Lung (tissue), 11 donors: ENCODE measurements at regions not wholly inside any gene's neighbourhood (a gene's known extent, or its start where the extent isn't known, plus 50 kb on each side); places are given as distances from the start of the nearest gene placed in this dataset.
"Not testable (repeated sequence)": the region's sequence is repeated elsewhere in the genome, so short reads cannot be mapped to it uniquely, and the experiment has no call there.

ENCODE experiments used
- ATAC-seq: fragments of 200-7000 bp; cut with Tn5 transposase; one replicate; pipeline ENCODE4 v1.9.1; 2020; ENCODE audit warnings: moderate number of reproducible peaks; ENCODE audit not compliant: insufficient read depth, low FRiP score
- DNase-seq, 3 donors: peaks; one replicate each; pipeline ENCODE4 v3.0.0-alpha.2; 2013 to 2017
- H3K27ac ChIP-seq, 2 donors: one replicate each; pipeline ENCODE4 v1.5.1; 2013; ENCODE audit warnings: mild to moderate bottlenecking in 2 of 2, moderate library complexity in 2 of 2, control low read depth in 1 of 2, inconsistent platforms in 1 of 2, low read depth in 1 of 2, low read length in 1 of 2
- H3K27me3 ChIP-seq, 3 donors: one replicate each; pipeline ENCODE4 v1.5.1; 2013; ENCODE audit warnings: low read length in 2 of 3; ENCODE audit not compliant: control insufficient read depth in 3 of 3, insufficient read depth in 3 of 3
- H3K36me3 ChIP-seq, 4 donors: one replicate each; pipeline ENCODE4 v1.5.1; 2013; ENCODE audit warnings: low read length in 4 of 4, mild to moderate bottlenecking in 1 of 4, moderate library complexity in 1 of 4; ENCODE audit not compliant: control insufficient read depth in 4 of 4, insufficient read depth in 4 of 4
- H3K4me1 ChIP-seq, 5 donors: one replicate each; pipeline ENCODE4 v1.5.1; 2013; ENCODE audit warnings: low read length in 5 of 5, mild to moderate bottlenecking in 2 of 5, moderate library complexity in 1 of 5; ENCODE audit not compliant: control insufficient read depth in 5 of 5, insufficient read depth in 5 of 5
- H3K4me3 ChIP-seq: one replicate; pipeline ENCODE4 v1.5.1; 2013; ENCODE audit warnings: mild to moderate bottlenecking, control low read depth, moderate library complexity
- H3K9ac ChIP-seq, 2 donors: one replicate each; pipeline ENCODE4 v1.5.1; 2013; ENCODE audit warnings: low read length in 2 of 2, control low read depth in 1 of 2; ENCODE audit not compliant: insufficient read depth in 1 of 2
- H3K9me3 ChIP-seq, 4 donors: one replicate each; pipeline ENCODE4 v1.5.1; 2013; ENCODE audit warnings: low read length in 3 of 4, mild to moderate bottlenecking in 1 of 4, moderate library complexity in 1 of 4; ENCODE audit not compliant: control insufficient read depth in 4 of 4, insufficient read depth in 3 of 4
- whole genome bisulfite sequencing, 2 donors: extraction: QIAGEN DNeasy Blood & Tissue Kit; methylation state at CpG; one replicate each; pipeline ENCODE4 v1.1.7; 2013; 5-methylcytosine and 5-hydroxymethylcytosine counted together
- TF ChIP-seq, protein P1 (sequence below): IDR thresholded peaks from 2 replicates; pipeline ENCODE4 v1.5.1; 2012; ENCODE audit warnings: mild to moderate bottlenecking; ENCODE audit errors: control extremely low read depth, extremely low read depth
- donor health status: control.
- donor health status: control.
- donor health status: Bipolar disorder and iron deficiency.
- donor health status: healthy.
- donor health status: DM: yes; HTN: yes; CAD: no.

GRCh38 chr2:207231967-207232366, 66.2 kb upstream of the KLF7 start:
- ATAC-seq, result no peak
- no peaks in the 10 kb centered on the region for H3K9me3 ChIP-seq
- 90 to 94% methylated on average over 4 of the region's 4 CpGs for WGBS, 2 donors
- H3K27ac ChIP-seq, result no peak overlapping the region
- DNase-seq, result no peak
- H3K27me3 ChIP-seq, result no peaks in the 10 kb centered on the region
- H3K4me1 ChIP-seq, result peaks cover 0 to 18% (median 0%) of the 10 kb centered on the region in 5 donors
- TF ChIP-seq, protein P1, sequence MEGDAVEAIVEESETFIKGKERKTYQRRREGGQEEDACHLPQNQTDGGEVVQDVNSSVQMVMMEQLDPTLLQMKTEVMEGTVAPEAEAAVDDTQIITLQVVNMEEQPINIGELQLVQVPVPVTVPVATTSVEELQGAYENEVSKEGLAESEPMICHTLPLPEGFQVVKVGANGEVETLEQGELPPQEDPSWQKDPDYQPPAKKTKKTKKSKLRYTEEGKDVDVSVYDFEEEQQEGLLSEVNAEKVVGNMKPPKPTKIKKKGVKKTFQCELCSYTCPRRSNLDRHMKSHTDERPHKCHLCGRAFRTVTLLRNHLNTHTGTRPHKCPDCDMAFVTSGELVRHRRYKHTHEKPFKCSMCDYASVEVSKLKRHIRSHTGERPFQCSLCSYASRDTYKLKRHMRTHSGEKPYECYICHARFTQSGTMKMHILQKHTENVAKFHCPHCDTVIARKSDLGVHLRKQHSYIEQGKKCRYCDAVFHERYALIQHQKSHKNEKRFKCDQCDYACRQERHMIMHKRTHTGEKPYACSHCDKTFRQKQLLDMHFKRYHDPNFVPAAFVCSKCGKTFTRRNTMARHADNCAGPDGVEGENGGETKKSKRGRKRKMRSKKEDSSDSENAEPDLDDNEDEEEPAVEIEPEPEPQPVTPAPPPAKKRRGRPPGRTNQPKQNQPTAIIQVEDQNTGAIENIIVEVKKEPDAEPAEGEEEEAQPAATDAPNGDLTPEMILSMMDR, result no peak
- H3K4me3 ChIP-seq, result no peak overlapping the region
- H3K9ac ChIP-seq, result no peak overlapping the region
- no peaks in the 10 kb centered on the region for H3K36me3 ChIP-seq

- H3K4me1 ChIP-seq, result peaks cover 0 to 11% (median 0%) of the 10 kb centered on the region in 5 donors
- not testable (repeated sequence) for H3K9me3 ChIP-seq, H3K4me3 ChIP-seq, H3K27ac ChIP-seq, H3K9ac ChIP-seq, ATAC-seq, H3K27me3 ChIP-seq, DNase-seq, H3K36me3 ChIP-seq
Measured at GRCh38 chr2:207233141-207233540, 67.4 kb upstream of the KLF7 start.

- Histone ChIP-seq H3K27ac (no peak overlapping the region), H3K9me3 (no peaks in the 10 kb centered on the region), H3K4me3 (no peak overlapping the region), H3K36me3 (no peaks in the 10 kb centered on the region), H3K27me3 (no peaks in the 10 kb centered on the region), H3K4me1 (peaks cover 0 to 10% (median 0%) of the 10 kb centered on the region in 5 donors), H3K9ac (no peak overlapping the region)
- WGBS, 2 donors, result 66 to 79% methylated on average over 3 of the region's 3 CpGs
- ATAC-seq, result no peak
- DNase-seq, result no peak
- TF ChIP-seq, protein P1, result no peak
Measured at GRCh38 chr2:207233731-207234130, 68.0 kb upstream of the KLF7 start.

- Histone ChIP-seq H3K4me1 (peaks cover 0 to 12% (median 0%) of the 10 kb centered on the region in 5 donors), H3K27ac (no peak overlapping the region), H3K9ac (no peak overlapping the region), H3K27me3 (no peaks in the 10 kb centered on the region), H3K4me3 (no peak overlapping the region), H3K36me3 (no peaks in the 10 kb centered on the region), H3K9me3 (no peaks in the 10 kb centered on the region)
- DNase-seq (no peak), ATAC-seq (no peak)
- TF ChIP-seq, protein P1, result no peak
- WGBS, 2 donors, result 62 to 80% methylated on average over 4 of the region's 4 CpGs
Measured at GRCh38 chr2:207235621-207236020, 69.9 kb upstream of the KLF7 start.
